ENCODE measurements at regions not wholly inside any gene's neighbourhood (a gene's known extent, or its start where the extent isn't known, plus 50 kb on each side); places are given as distances from the start of the nearest gene placed in this dataset.
"Not testable (repeated sequence)": the region's sequence is repeated elsewhere in the genome, so short reads cannot be mapped to it uniquely, and the experiment has no call there.

DNA sequence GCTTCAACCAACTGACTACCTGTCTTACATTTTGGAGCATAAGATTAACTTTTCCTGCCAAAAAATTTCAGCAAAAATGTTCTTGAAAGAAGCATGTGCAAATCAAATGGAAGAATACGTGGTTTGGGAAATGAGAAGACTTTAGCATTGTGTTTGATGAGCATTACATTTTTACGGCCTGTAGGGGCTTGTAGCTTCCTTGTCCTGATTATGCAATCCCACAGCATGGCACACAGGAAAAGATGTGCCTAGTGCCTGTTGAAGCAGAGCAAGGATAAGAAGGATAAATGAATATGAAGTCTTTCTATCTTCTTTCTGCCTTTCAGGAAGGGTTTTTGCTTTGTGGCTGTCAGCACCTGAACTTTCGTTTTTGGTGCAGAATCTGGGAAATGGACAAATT lies 134.1 kb upstream of the PALS2 start:
- TF ChIP-seq, protein P1, sequence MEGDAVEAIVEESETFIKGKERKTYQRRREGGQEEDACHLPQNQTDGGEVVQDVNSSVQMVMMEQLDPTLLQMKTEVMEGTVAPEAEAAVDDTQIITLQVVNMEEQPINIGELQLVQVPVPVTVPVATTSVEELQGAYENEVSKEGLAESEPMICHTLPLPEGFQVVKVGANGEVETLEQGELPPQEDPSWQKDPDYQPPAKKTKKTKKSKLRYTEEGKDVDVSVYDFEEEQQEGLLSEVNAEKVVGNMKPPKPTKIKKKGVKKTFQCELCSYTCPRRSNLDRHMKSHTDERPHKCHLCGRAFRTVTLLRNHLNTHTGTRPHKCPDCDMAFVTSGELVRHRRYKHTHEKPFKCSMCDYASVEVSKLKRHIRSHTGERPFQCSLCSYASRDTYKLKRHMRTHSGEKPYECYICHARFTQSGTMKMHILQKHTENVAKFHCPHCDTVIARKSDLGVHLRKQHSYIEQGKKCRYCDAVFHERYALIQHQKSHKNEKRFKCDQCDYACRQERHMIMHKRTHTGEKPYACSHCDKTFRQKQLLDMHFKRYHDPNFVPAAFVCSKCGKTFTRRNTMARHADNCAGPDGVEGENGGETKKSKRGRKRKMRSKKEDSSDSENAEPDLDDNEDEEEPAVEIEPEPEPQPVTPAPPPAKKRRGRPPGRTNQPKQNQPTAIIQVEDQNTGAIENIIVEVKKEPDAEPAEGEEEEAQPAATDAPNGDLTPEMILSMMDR (conservative IDR thresholded peaks at IDR 0.05), result not testable (repeated sequence)
- TF ChIP-seq ZFX (IDR thresholded peaks at IDR 0.05), result not testable (repeated sequence)

All from C4-2B (cell line).